SK-N-SH (cell line): ENCODE measurements at regions not wholly inside any gene's neighbourhood (a gene's known extent, or its start where the extent isn't known, plus 50 kb on each side); places are given as distances from the start of the nearest gene placed in this dataset.

Source experiments
- CTCF ChIA-PET: fragments of 300-600, 350-600 bp; formaldehyde crosslinking; extraction: SDS; loops from one replicate; lab custom pipeline; 2021; lab: Yijun Ruan, JAX
- POLR2A ChIA-PET: fragments of 350-600 bp; sonication (Branson Sonifier 250); formaldehyde crosslinking; extraction: SDS; loops from one replicate; lab custom pipeline; 2020; ENCODE audit warnings: antibody characterized with exemption, inconsistent platforms; lab: Yijun Ruan, JAX
- DNase-seq: peaks from one replicate; pipeline ENCODE4 v3.0.0; 2012
- H2AFZ ChIP-seq: fragments of 200-600 bp; sonication (generic); 2 replicates; pipeline ENCODE4 v1.8.1; 2016; ENCODE audit warnings: antibody characterized with exemption, mild to moderate bottlenecking, low read depth
- H3F3A ChIP-seq: fragments of 200-600 bp; sonication (generic); replicated peaks from 2 replicates; pipeline ENCODE3; 2016; ENCODE audit warnings: antibody characterized with exemption, mild to moderate bottlenecking; ENCODE audit not compliant: insufficient read depth
- H3K27ac ChIP-seq, 2 experiments: fragments of 200-500 bp in 1 of 2; fragments of 200-600 bp in 1 of 2; sonication (Bioruptor generic) in 1 of 2; sonication (generic), shearing (Covaris generic) in 1 of 2; 2 replicates each; pipeline versions ENCODE4 v1.5.1 to v1.6.1; 2014 to 2016; ENCODE audit warnings: low read depth in 2 of 2, inconsistent platforms in 1 of 2, low read length in 1 of 2, mild to moderate bottlenecking in 1 of 2, mixed read lengths in 1 of 2
- H3K27me3 ChIP-seq: fragments of 200-600 bp; sonication (generic), shearing (Covaris generic); 2 replicates; pipeline ENCODE4 v1.6.1; 2016; ENCODE audit warnings: mixed run types; ENCODE audit not compliant: insufficient read depth
- H3K36me3 ChIP-seq, 2 experiments: fragments of 200-500 bp in 1 of 2; fragments of 200-600 bp in 1 of 2; sonication (Bioruptor generic) in 1 of 2; sonication (generic) in 1 of 2; replicated peaks in 1 of 2; 2 replicates each; pipeline versions ENCODE3 to v1.5.1; 2014 to 2016; ENCODE audit warnings: low read length in 1 of 2, mild to moderate bottlenecking in 1 of 2; ENCODE audit not compliant: insufficient read depth in 2 of 2, control insufficient read depth in 1 of 2
- H3K4me1 ChIP-seq, 2 experiments: fragments of 200-500 bp in 1 of 2; fragments of 200-600 bp in 1 of 2; sonication (Bioruptor generic) in 1 of 2; sonication (generic), shearing (Covaris generic) in 1 of 2; 2 replicates each; pipeline versions ENCODE4 v1.5.1 to v1.6.1; 2014 to 2016; ENCODE audit warnings: low read depth in 1 of 2, low read length in 1 of 2, mixed run types in 1 of 2; ENCODE audit not compliant: insufficient read depth in 2 of 2, control insufficient read depth in 1 of 2
- H3K4me2 ChIP-seq: fragments of 200-600 bp; sonication (generic), shearing (Covaris generic); 2 replicates; pipeline ENCODE4 v1.6.1; 2017; ENCODE audit warnings: mixed run types
- H3K4me3 ChIP-seq, 2 experiments: fragments of 200-500 bp in 1 of 2; fragments of 200-600 bp in 1 of 2; sonication (Bioruptor generic) in 1 of 2; sonication (generic), shearing (Covaris generic) in 1 of 2; 2 replicates each; pipeline versions ENCODE4 v1.5.1 to v1.8.1; 2014 to 2016; ENCODE audit warnings: low read depth in 2 of 2, inconsistent platforms in 1 of 2, low read length in 1 of 2, mild to moderate bottlenecking in 1 of 2, mixed read lengths in 1 of 2, moderate library complexity in 1 of 2
- H3K79me2 ChIP-seq: fragments of 200-600 bp; sonication (generic); 2 replicates; pipeline ENCODE4 v1.8.1; 2017; ENCODE audit warnings: mild to moderate bottlenecking; ENCODE audit not compliant: insufficient read depth
- H3K9ac ChIP-seq: fragments of 200-600 bp; sonication (generic); 2 replicates; pipeline ENCODE4 v1.6.1; 2017; ENCODE audit warnings: mixed run types
- H3K9me2 ChIP-seq: fragments of 200-600 bp; sonication (generic); 2 replicates; pipeline ENCODE4 v1.6.1; 2017; ENCODE audit warnings: mixed run types
- H3K9me3 ChIP-seq: fragments of 200-600 bp; sonication (generic); 2 replicates; pipeline ENCODE4 v1.6.1; 2017; ENCODE audit warnings: mixed run types, mild to moderate bottlenecking, moderate library complexity
- H4K20me1 ChIP-seq: fragments of 200-600 bp; sonication (generic); 2 replicates; pipeline ENCODE4 v1.6.1; 2017; ENCODE audit warnings: mild to moderate bottlenecking, mixed run types; ENCODE audit not compliant: insufficient read depth
- ELF1 ChIP-seq: IDR thresholded peaks from 2 replicates; pipeline ENCODE4 v1.4.0; 2012
- EP300 ChIP-seq, 2 experiments: IDR thresholded peaks; 2 replicates each; pipeline versions ENCODE4 v1.4.0 to v1.6.1; 2012; ENCODE audit warnings: borderline replicate concordance in 1 of 2, low read depth in 1 of 2, low read length in 1 of 2
- FOSL2 ChIP-seq: IDR thresholded peaks from 2 replicates; pipeline ENCODE4 v1.4.0; 2012; ENCODE audit warnings: low read depth, mild to moderate bottlenecking, moderate library complexity, borderline replicate concordance
- FOXJ3 ChIP-seq: sonication (generic); formaldehyde crosslinking; IDR thresholded peaks from 2 replicates; pipeline ENCODE4 v1.5.1; 2020; ENCODE audit warnings: mild to moderate bottlenecking, missing genetic modification reagents
- FOXM1 ChIP-seq: IDR thresholded peaks from 2 replicates; pipeline ENCODE4 v1.4.0; 2012; ENCODE audit warnings: low read depth, mild to moderate bottlenecking
- GABPA ChIP-seq: IDR thresholded peaks from 2 replicates; pipeline ENCODE4 v1.4.0; 2012; ENCODE audit warnings: low read depth, mild to moderate bottlenecking
- GATA2 ChIP-seq: sonication (generic); formaldehyde crosslinking; IDR thresholded peaks from 2 replicates; pipeline ENCODE4 v1.5.0; 2020; ENCODE audit warnings: mild to moderate bottlenecking, missing genetic modification reagents
- JUND ChIP-seq: IDR thresholded peaks from 2 replicates; pipeline ENCODE4 v1.4.0; 2012
- MAX ChIP-seq: IDR thresholded peaks from 2 replicates; pipeline ENCODE4 v1.4.0; 2012; ENCODE audit warnings: low read depth
- MEF2A ChIP-seq: IDR thresholded peaks from 2 replicates; pipeline ENCODE4 v1.4.0; 2012; ENCODE audit warnings: low read depth, borderline replicate concordance
- NRF1 ChIP-seq: IDR thresholded peaks from 2 replicates; pipeline ENCODE4 v1.6.1; 2012; ENCODE audit warnings: low read depth, mild to moderate bottlenecking, low read length
- REST ChIP-seq: IDR thresholded peaks from 2 replicates; pipeline ENCODE4 v1.6.1; 2012; ENCODE audit warnings: mild to moderate bottlenecking, low read depth, low read length, moderate library complexity
- SIN3A ChIP-seq: IDR thresholded peaks from 2 replicates; pipeline ENCODE4 v1.6.1; 2012; ENCODE audit warnings: low read depth, mild to moderate bottlenecking, low read length, moderate library complexity, borderline replicate concordance
- YY1 ChIP-seq: IDR thresholded peaks from 2 replicates; pipeline ENCODE4 v1.4.0; 2012; ENCODE audit warnings: low read depth, mild to moderate bottlenecking
- WGBS: methylation state at CpG from one replicate; pipeline ENCODE4 v1.1.6; 2017; ENCODE audit warnings: low lambda C conversion rate; 5-methylcytosine and 5-hydroxymethylcytosine counted together
- TF ChIP-seq, protein P1 (sequence below): fragments of 200-600 bp; sonication (generic); IDR thresholded peaks from 2 replicates; pipeline ENCODE4 v1.6.1; 2017; ENCODE audit warnings: antibody characterized with exemption, mild to moderate bottlenecking, moderate library complexity
- TF ChIP-seq, protein P2 (sequence below): fragments of 150-350 bp; IDR thresholded peaks from 2 replicates; pipeline ENCODE4 v1.6.1; 2016; ENCODE audit warnings: mild to moderate bottlenecking, low read depth, low read length

GRCh38 chr1:211200311-211200710, 58.9 kb upstream of the RCOR3 start (continued):
- TF ChIP-seq GATA2 (CRISPR knock-in tag) (no peak), FOXJ3 (CRISPR knock-in tag) (no peak), MAX (no peak), NRF1 (no peak)

DNA sequence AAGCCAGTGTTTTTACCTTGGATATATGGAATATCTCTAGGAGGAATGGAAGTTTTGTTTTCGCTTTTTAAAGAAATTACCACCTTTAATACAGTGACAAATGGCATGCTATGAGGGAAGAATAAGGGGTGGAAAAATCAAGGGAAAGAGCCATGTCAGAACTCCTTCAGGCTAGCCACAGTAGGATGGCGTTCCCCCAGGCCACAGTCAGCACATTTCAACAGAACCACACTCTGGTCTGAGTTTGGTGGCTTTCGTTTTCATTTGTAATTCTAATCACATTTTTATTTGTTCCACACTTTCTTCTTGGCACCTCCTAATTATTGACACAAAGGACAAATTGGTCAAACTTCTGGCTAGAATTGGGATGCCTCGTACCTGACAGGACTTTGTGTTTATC, 60.3 kb upstream of the RCOR3 start:
- H4K20me1 ChIP-seq, result no peaks in the 10 kb centered on the region
- H3K27me3 ChIP-seq, result no peaks in the 10 kb centered on the region
- H3K79me2 ChIP-seq, result no peaks in the 10 kb centered on the region
- H3K27ac ChIP-seq, result no peak overlapping the region
- H3K4me2 ChIP-seq, result no peak overlapping the region
- CTCF ChIA-PET, result no interaction called here
- 56% methylated on average over 4 of the region's 4 CpGs for WGBS
- no peaks in the 10 kb centered on the region for H3K9me3 ChIP-seq
- H2AFZ ChIP-seq, result no peak overlapping the region
- DNase-seq, result no peak
- POLR2A ChIA-PET, result no interaction called here
- no peaks in the 10 kb centered on the region for H3K36me3 ChIP-seq
- TF ChIP-seq REST, result no peak
- no peak for TF ChIP-seq FOSL2
- no peak for TF ChIP-seq MAX
- TF ChIP-seq ELF1, result no peak
- TF ChIP-seq FOXM1, result no peak
- no peak for TF ChIP-seq YY1
- TF ChIP-seq, protein P1, sequence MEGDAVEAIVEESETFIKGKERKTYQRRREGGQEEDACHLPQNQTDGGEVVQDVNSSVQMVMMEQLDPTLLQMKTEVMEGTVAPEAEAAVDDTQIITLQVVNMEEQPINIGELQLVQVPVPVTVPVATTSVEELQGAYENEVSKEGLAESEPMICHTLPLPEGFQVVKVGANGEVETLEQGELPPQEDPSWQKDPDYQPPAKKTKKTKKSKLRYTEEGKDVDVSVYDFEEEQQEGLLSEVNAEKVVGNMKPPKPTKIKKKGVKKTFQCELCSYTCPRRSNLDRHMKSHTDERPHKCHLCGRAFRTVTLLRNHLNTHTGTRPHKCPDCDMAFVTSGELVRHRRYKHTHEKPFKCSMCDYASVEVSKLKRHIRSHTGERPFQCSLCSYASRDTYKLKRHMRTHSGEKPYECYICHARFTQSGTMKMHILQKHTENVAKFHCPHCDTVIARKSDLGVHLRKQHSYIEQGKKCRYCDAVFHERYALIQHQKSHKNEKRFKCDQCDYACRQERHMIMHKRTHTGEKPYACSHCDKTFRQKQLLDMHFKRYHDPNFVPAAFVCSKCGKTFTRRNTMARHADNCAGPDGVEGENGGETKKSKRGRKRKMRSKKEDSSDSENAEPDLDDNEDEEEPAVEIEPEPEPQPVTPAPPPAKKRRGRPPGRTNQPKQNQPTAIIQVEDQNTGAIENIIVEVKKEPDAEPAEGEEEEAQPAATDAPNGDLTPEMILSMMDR, result no peak
- no peak for TF ChIP-seq SIN3A
- no peak for TF ChIP-seq JUND
- TF ChIP-seq GABPA, result no peak
- no peak for TF ChIP-seq GATA2 (CRISPR knock-in tag)
- no peak for TF ChIP-seq EP300 (IDR thresholded peaks at IDR 0.05; ENCODE audit: borderline replicate concordance in 1 of 2, low read depth in 1 of 2, low read length in 1 of 2)
- no peak for TF ChIP-seq FOXJ3 (CRISPR knock-in tag)
- TF ChIP-seq, protein P2, sequence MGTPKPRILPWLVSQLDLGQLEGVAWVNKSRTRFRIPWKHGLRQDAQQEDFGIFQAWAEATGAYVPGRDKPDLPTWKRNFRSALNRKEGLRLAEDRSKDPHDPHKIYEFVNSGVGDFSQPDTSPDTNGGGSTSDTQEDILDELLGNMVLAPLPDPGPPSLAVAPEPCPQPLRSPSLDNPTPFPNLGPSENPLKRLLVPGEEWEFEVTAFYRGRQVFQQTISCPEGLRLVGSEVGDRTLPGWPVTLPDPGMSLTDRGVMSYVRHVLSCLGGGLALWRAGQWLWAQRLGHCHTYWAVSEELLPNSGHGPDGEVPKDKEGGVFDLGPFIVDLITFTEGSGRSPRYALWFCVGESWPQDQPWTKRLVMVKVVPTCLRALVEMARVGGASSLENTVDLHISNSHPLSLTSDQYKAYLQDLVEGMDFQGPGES, result no peak
- TF ChIP-seq MEF2A, result no peak
- no peak overlapping the region for H3K9ac ChIP-seq
- no peaks in the 10 kb centered on the region for H3K9me2 ChIP-seq
- H3K4me3 ChIP-seq, result no peak overlapping the region
- no peaks in the 10 kb centered on the region for H3F3A ChIP-seq
- H3K4me1 ChIP-seq, result no peaks in the 10 kb centered on the region
